ENCODE measurements at regions not wholly inside any gene's neighbourhood (a gene's known extent, or its start where the extent isn't known, plus 50 kb on each side); places are given as distances from the start of the nearest gene placed in this dataset.

GRCh38 chr7:54689394-54690049 lies 69.5 kb downstream of the SEC61G start:
- DNase-seq (ENCODE audit: low spot score in 2 of 2), result no peak
- no peaks in the 10 kb centered on the region for H3K36me3 ChIP-seq
- no peaks in the 10 kb centered on the region for H3K9me3 ChIP-seq
- H3K27ac ChIP-seq, result no peak overlapping the region
- no peak overlapping the region for H3K4me3 ChIP-seq
- no peak for TF ChIP-seq CTCF (IDR thresholded peaks at IDR 0.05)
- intact Hi-C loops (cut with DNase I), result no loop called here
- no peaks in the 10 kb centered on the region for H3K4me1 ChIP-seq
- H3K27me3 ChIP-seq, result no peaks in the 10 kb centered on the region

DNA sequence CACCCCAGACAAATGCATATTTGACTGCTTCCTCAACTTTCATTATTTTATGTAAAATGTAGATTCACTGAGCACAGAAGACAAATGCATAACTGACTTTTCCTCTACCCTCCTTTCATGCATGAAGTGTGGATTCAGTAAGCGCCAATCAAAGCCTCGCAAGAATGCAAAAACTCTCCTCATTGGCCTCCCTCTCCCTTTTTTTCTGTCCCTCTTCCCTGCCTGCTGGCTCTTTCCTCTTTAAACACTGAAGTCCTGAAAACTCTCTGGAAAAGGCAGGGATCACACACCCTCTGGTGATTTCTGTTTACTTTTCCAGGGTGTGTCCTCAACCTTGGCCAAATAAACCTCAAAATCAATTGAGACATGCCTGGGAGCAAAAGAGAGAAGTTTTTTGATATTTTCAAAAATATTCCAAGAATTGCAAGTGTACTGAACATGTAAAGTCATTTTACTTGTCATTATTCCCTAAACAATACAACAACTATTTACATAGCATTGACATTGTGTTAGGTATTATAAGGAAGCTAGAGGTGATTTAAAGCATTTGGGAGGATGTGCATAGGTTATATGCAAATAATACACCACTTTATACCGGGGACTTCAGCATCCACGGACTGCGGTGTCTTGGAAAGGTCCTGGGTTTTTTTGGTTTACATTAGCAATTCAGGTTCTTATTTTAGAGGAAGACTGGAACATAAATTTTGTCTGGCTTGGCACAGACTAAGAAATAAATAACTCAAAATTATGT lies 71.4 kb downstream of the SEC61G start:
- TF ChIP-seq CTCF (IDR thresholded peaks at IDR 0.05), result no peak
- no peaks in the 10 kb centered on the region for H3K27me3 ChIP-seq
- DNase-seq (ENCODE audit: low spot score in 2 of 2), result no peak
- no peak overlapping the region for H3K27ac ChIP-seq
- H3K36me3 ChIP-seq, result no peaks in the 10 kb centered on the region
- no peaks in the 10 kb centered on the region for H3K9me3 ChIP-seq
- H3K4me1 ChIP-seq, result no peaks in the 10 kb centered on the region
- intact Hi-C loops (cut with DNase I), result no loop called here
- no peak overlapping the region for H3K4me3 ChIP-seq

- intact Hi-C loops (cut with DNase I), result no loop called here
- Histone ChIP-seq H3K27me3 (no peaks in the 10 kb centered on the region), H3K36me3 (no peaks in the 10 kb centered on the region), H3K4me3 (no peak overlapping the region), H3K9me3 (no peaks in the 10 kb centered on the region), H3K27ac (no peak overlapping the region), H3K4me1 (no peaks in the 10 kb centered on the region)
- no peak for TF ChIP-seq CTCF (IDR thresholded peaks at IDR 0.05)
- DNase-seq (ENCODE audit: low spot score in 2 of 2), result no peak
Observed at GRCh38 chr7:54680377-54681005, 78.5 kb downstream of the SEC61G start.

- Histone ChIP-seq H3K36me3 (no peaks in the 10 kb centered on the region), H3K4me3 (no peak overlapping the region), H3K9me3 (no peaks in the 10 kb centered on the region), H3K27ac (no peak overlapping the region), H3K27me3 (no peaks in the 10 kb centered on the region), H3K4me1 (no peaks in the 10 kb centered on the region)
- intact Hi-C loops (cut with DNase I), result no loop called here
- DNase-seq (ENCODE audit: low spot score in 2 of 2), result no peak
- TF ChIP-seq CTCF (IDR thresholded peaks at IDR 0.05), result no peak
Observed at GRCh38 chr7:54679490-54679817, 79.6 kb downstream of the SEC61G start.

DNA sequence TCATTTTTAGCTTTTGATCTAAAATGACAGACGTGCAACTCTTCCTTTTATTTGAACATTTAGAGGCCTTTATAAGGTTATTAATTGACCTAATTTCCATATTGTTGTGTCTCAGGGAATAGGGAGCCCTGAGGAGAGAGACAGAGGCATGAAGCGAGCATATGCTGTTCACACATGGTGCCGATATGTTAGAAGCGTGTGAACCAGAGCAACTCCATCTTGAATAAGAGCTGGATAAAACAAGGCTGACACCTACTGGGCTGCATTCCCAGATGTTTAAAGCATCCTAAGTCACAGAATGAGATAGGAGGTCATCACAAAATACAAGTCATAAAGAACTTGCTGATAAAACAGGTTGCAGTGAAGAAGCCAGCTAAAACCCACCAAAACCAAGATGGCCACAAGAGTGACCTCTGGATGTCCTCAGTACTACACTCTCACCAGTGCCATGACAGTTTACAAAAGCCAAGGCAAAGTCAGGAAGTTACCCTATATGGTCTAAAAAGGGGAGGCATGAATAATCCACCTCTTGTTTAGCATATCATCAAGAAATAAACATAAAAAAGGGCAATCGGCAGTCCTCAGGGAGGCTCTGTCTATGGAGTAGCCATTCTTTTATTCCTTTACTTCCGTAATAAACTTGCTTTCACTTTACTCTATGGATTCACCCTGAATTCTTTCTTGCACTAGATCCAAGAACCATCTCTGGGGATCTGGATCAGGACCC lies 80.1 kb downstream of the SEC61G start:
- intact Hi-C loops (cut with DNase I), result no loop called here
- TF ChIP-seq CTCF (IDR thresholded peaks at IDR 0.05), result no peak

More for the DNA sequence above, 80.1 kb downstream of the SEC61G start:
- Histone ChIP-seq H3K4me1 (no peaks in the 10 kb centered on the region), H3K9me3 (no peaks in the 10 kb centered on the region), H3K27me3 (no peaks in the 10 kb centered on the region), H3K36me3 (no peaks in the 10 kb centered on the region), H3K27ac (no peak overlapping the region), H3K4me3 (no peak overlapping the region)
- no peak for DNase-seq (ENCODE audit: low spot score in 2 of 2)

Measured in ascending aorta (tissue), 2 donors.